HepG2 (cell line): ENCODE measurements at regions not wholly inside any gene's neighbourhood (a gene's known extent, or its start where the extent isn't known, plus 50 kb on each side); places are given as distances from the start of the nearest gene placed in this dataset.
A peak's percentile ranks its signal among the peaks of the same experiment; 100 is the strongest.

ENCODE experiments used
- ATAC-seq: fragments of 200-7000 bp; cut with Tn5 transposase; 3 replicates; pipeline ENCODE4 v1.9.1; 2020; ENCODE audit warnings: mild to moderate bottlenecking, moderate library complexity
- BruUV-seq: library from RNA; stranded (reverse); fragments of 400-500 nt; replicated peaks from 2 replicates; lab custom pipeline; 2021; lab: Mats Ljungman, UMichigan
- CTCF ChIA-PET: fragments of 300-600 bp; formaldehyde crosslinking; extraction: SDS; loops from one replicate; lab custom pipeline; 2021; ENCODE audit warnings: low total read pairs, inconsistent platforms, low intra/inter-chr PET ratio; lab: Yijun Ruan, JAX
- POLR2A ChIA-PET: fragments of 350-600 bp; sonication (Branson Sonifier 250); formaldehyde crosslinking; loops from one replicate; lab custom pipeline; 2020; ENCODE audit warnings: antibody characterized with exemption, inconsistent platforms; lab: Yijun Ruan, JAX
- DNase-seq: peaks from one replicate; pipeline ENCODE4 v3.0.0-alpha.2; 2015; ENCODE audit warnings: low spot score
- FAIRE-seq: peaks from 3 replicates; lab custom pipeline; 2011; peaks lifted over from hg19 to GRCh38; lab: Jason Lieb, UNC
- H2AFZ ChIP-seq: one replicate; pipeline ENCODE4 v1.6.1; 2011; ENCODE audit warnings: low read length, inconsistent platforms
- H3K27ac ChIP-seq: fragments of 300-600 bp; 3 replicates; pipeline ENCODE4 v1.8.0; 2011; ENCODE audit warnings: mixed run types, mild to moderate bottlenecking, mixed read lengths, low read length, inconsistent platforms; ENCODE audit not compliant: insufficient read depth; ENCODE audit errors: extremely low read length
- H3K27me3 ChIP-seq, 2 experiments: fragments of 200-600 bp in 1 of 2; 2 replicates in 1 of 2; 3 replicates in 1 of 2; pipeline versions ENCODE4 v1.6.0 to v1.8.0; 2011; ENCODE audit warnings: low read length in 2 of 2, mild to moderate bottlenecking in 2 of 2, moderate library complexity in 2 of 2, inconsistent platforms in 1 of 2; ENCODE audit not compliant: insufficient read depth in 2 of 2, control insufficient read depth in 1 of 2
- H3K36me3 ChIP-seq, 2 experiments: fragments of 200-600 bp in 1 of 2; replicated peaks in 1 of 2; 2 replicates in 1 of 2; 3 replicates in 1 of 2; pipeline versions ENCODE4 v1.5.1 to v1.8.0; 2011; ENCODE audit warnings: low read length in 2 of 2, inconsistent platforms in 1 of 2; ENCODE audit not compliant: insufficient read depth in 2 of 2, control insufficient read depth in 1 of 2
- H3K4me1 ChIP-seq: 2 replicates; pipeline ENCODE4 v1.5.1; 2012; ENCODE audit warnings: low read length, inconsistent platforms; ENCODE audit not compliant: insufficient read depth
- H3K4me2 ChIP-seq: 2 replicates; pipeline ENCODE4 v1.6.0; 2011; ENCODE audit warnings: low read depth, low read length, inconsistent platforms
- H3K4me3 ChIP-seq, 3 experiments: fragments of 200-600 bp in 1 of 3; sonication (generic), shearing (Covaris generic) in 1 of 3; replicated peaks in 1 of 3; 2 replicates each; pipeline ENCODE4 v1.5.1; 2011 to 2016; ENCODE audit warnings: low read length in 3 of 3, inconsistent platforms in 2 of 3, low read depth in 2 of 3, mild to moderate bottlenecking in 2 of 3, control low read depth in 1 of 3, mixed read lengths in 1 of 3; ENCODE audit not compliant: insufficient read depth in 1 of 3
- H3K79me2 ChIP-seq: one replicate; pipeline ENCODE4 v1.6.1; 2011; ENCODE audit warnings: low read length, inconsistent platforms; ENCODE audit not compliant: insufficient read depth
- H3K9ac ChIP-seq: 2 replicates; pipeline ENCODE4 v1.6.0; 2011; ENCODE audit warnings: mild to moderate bottlenecking, low read depth, low read length, inconsistent platforms; ENCODE audit not compliant: insufficient read depth
- H3K9me3 ChIP-seq: 2 replicates; pipeline ENCODE4 v1.5.1; 2012; ENCODE audit warnings: mild to moderate bottlenecking, low read length
- H4K20me1 ChIP-seq: 2 replicates; pipeline ENCODE4 v1.6.0; 2011; ENCODE audit warnings: inconsistent platforms, mild to moderate bottlenecking, low read length, moderate library complexity; ENCODE audit not compliant: insufficient read depth
- ARNT ChIP-seq: fragments of 450-650 bp; IDR thresholded peaks from 2 replicates; pipeline ENCODE4 v1.6.1; 2017
- ASH2L ChIP-seq: fragments of 300-600, 200-600 bp; sonication (generic); IDR thresholded peaks from 2 replicates; pipeline ENCODE4 v1.7.0; 2017; ENCODE audit warnings: low read depth, mild to moderate bottlenecking, moderate library complexity, mixed read lengths, low read length; ENCODE audit not compliant: insufficient read length
- FLYWCH1 ChIP-seq: sonication (generic); formaldehyde crosslinking; IDR thresholded peaks from 2 replicates; pipeline ENCODE4 v1.8.1; 2023; ENCODE audit warnings: mild to moderate bottlenecking, missing genetic modification reagents
- FOXA1 ChIP-seq, 2 experiments: fragments of 450-650 bp in 1 of 2; sonication (generic) in 1 of 2; formaldehyde crosslinking in 1 of 2; IDR thresholded peaks; 2 replicates each; pipeline versions ENCODE4 v1.4.0 to v1.6.1; 2016 to 2020; ENCODE audit warnings: missing genetic modification reagents in 1 of 2
- HNF4A ChIP-seq: sonication (generic); formaldehyde crosslinking; IDR thresholded peaks from 2 replicates; pipeline ENCODE4 v1.4.0; 2020; ENCODE audit warnings: missing genetic modification reagents
- MEIS2 ChIP-seq: sonication (generic); formaldehyde crosslinking; IDR thresholded peaks from 2 replicates; pipeline ENCODE4 v1.9.0; 2021; ENCODE audit warnings: mild to moderate bottlenecking, missing genetic modification reagents
- NRL ChIP-seq: sonication (generic); formaldehyde crosslinking; IDR thresholded peaks from 2 replicates; pipeline ENCODE4 v1.5.0; 2020; ENCODE audit warnings: missing genetic modification reagents, mild to moderate bottlenecking, moderate library complexity, borderline replicate concordance
- SMARCE1 ChIP-seq: fragments of 450-650 bp; IDR thresholded peaks from 2 replicates; pipeline ENCODE4 v1.6.1; 2017; ENCODE audit warnings: borderline replicate concordance
- SNAI1 ChIP-seq: sonication (generic); formaldehyde crosslinking; IDR thresholded peaks from 2 replicates; pipeline ENCODE4 v1.5.0; 2020; ENCODE audit warnings: mild to moderate bottlenecking, missing genetic modification reagents, borderline replicate concordance
- THYN1 ChIP-seq: sonication (generic); formaldehyde crosslinking; IDR thresholded peaks from 2 replicates; pipeline ENCODE4 v1.8.1; 2023; ENCODE audit warnings: low read depth, mild to moderate bottlenecking, moderate library complexity, missing genetic modification reagents, borderline replicate concordance
- ZNF12 ChIP-seq: sonication (generic); formaldehyde crosslinking; IDR thresholded peaks from 2 replicates; pipeline ENCODE4 v1.5.0; 2020; ENCODE audit warnings: missing genetic modification reagents
- ZNF234 ChIP-seq: sonication (generic); formaldehyde crosslinking; conservative IDR thresholded peaks from 2 replicates; pipeline ENCODE4 v1.5.1; 2020; ENCODE audit warnings: mild to moderate bottlenecking, missing genetic modification reagents
- ZNF235 ChIP-seq: sonication (generic); formaldehyde crosslinking; IDR thresholded peaks from 2 replicates; pipeline ENCODE4 v1.8.1; 2023; ENCODE audit warnings: mild to moderate bottlenecking, missing genetic modification reagents, borderline replicate concordance
- ZNF354B ChIP-seq: sonication (generic); formaldehyde crosslinking; IDR thresholded peaks from 2 replicates; pipeline ENCODE4 v1.8.0; 2022; ENCODE audit warnings: mild to moderate bottlenecking, missing genetic modification reagents
- ZNF558 ChIP-seq: sonication (generic); formaldehyde crosslinking; IDR thresholded peaks from 2 replicates; pipeline ENCODE4 v1.9.0; 2022; ENCODE audit warnings: mild to moderate bottlenecking, missing genetic modification reagents, borderline replicate concordance
- ZSCAN21 ChIP-seq: sonication (generic); formaldehyde crosslinking; IDR thresholded peaks from 2 replicates; pipeline ENCODE4 v1.8.0; 2022; ENCODE audit warnings: mild to moderate bottlenecking, missing genetic modification reagents, moderate library complexity, borderline replicate concordance
- WGBS: methylation state at CpG from one replicate; pipeline ENCODE4 v1.1.6; 2017; ENCODE audit warnings: low lambda C conversion rate; 5-methylcytosine and 5-hydroxymethylcytosine counted together
- in situ Hi-C: cut with HindIII; loops from 2 replicates; pipeline ENCODE4 v1.10.0; 2017; ENCODE audit warnings: low pct_unique_long_range_greater_than_20kb; ENCODE audit not compliant: extremely low pct_ligation_motif_present
- intact Hi-C: fragments of 100-400 bp; cut with micrococcal nuclease; formaldehyde crosslinking; loops from one replicate; pipeline ENCODE4 v1.10.0; 2022; ENCODE audit not compliant: unreplicated experiment
- TF ChIP-seq, protein P1 (sequence below): IDR thresholded peaks from 2 replicates; pipeline ENCODE4 v1.6.1; 2016; ENCODE audit warnings: low read depth
- TF ChIP-seq, protein P2 (sequence below): sonication (generic); formaldehyde crosslinking; IDR thresholded peaks from 2 replicates; pipeline ENCODE4 v1.4.0; 2020; ENCODE audit warnings: missing genetic modification reagents

- no peaks in the 10 kb centered on the region for H3K4me1 ChIP-seq
- H4K20me1 ChIP-seq = no peaks in the 10 kb centered on the region
- no peak for TF ChIP-seq ZSCAN21 (CRISPR knock-in tag)
- TF ChIP-seq FOXA1 (IDR thresholded peaks at IDR 0.05) = no peak
- 0 out of 2 replicates have a peak, but pooled peaks have one; percentile 7 for TF ChIP-seq FOXA1 (CRISPR knock-in tag; IDR thresholded peaks at IDR 0.05)
- TF ChIP-seq, all 625 proteins: peak for 1
- WGBS = 1% methylated on average over 2 of the region's 2 CpGs
- in situ Hi-C loops = no loop called here
- Histone ChIP-seq H3K79me2 (no peaks in the 10 kb centered on the region), H3K36me3 (no peaks in the 10 kb centered on the region), H3K9me3 (no peaks in the 10 kb centered on the region), H3K27me3 (no peaks in the 10 kb centered on the region), H3K9ac (no peak overlapping the region), H3K4me3 (no peak overlapping the region), H2AFZ (no peak overlapping the region), H3K27ac (no peak overlapping the region), H3K4me2 (no peak overlapping the region)
- no TSS peak for BruUV-seq
- FAIRE-seq (no peak), DNase-seq (no peak), ATAC-seq (no peak)
- CTCF ChIA-PET = no interaction called here
- intact Hi-C loops = no loop called here
- POLR2A ChIA-PET = no interaction called here
Measured at GRCh38 chr2:145141981-145142380, 622.1 kb upstream of the ZEB2 start.

DNA sequence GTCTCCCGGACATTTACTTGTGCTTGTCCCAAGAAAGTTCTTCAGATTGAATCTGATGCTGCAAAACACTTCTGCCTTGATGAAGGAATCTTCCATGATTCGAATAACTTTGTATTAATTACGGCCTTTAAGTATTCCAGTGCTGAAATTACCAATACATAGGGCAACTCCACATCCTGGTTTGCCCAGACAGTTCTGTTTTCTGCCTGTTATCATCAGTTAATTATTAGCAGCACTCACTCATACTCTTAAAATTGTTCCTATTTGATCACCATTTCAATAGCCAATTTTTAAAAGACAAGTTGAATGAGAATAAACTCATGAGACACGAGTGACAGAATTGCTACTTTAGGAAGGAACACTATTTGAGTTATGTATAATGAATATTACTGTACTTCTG lies 620.7 kb upstream of the ZEB2 start:
- no peak for ATAC-seq
- no peak for DNase-seq
- no peak for TF ChIP-seq SMARCE1
- no peak for TF ChIP-seq ZNF234 (CRISPR knock-in tag)
- no peak for TF ChIP-seq ZNF558 (CRISPR knock-in tag)
- TF ChIP-seq ZNF235 (CRISPR knock-in tag) = no peak
- no peak for TF ChIP-seq ZNF354B
- no peak for TF ChIP-seq HNF4A (CRISPR knock-in tag)
- TF ChIP-seq ARNT = no peak
- TF ChIP-seq, protein P1, sequence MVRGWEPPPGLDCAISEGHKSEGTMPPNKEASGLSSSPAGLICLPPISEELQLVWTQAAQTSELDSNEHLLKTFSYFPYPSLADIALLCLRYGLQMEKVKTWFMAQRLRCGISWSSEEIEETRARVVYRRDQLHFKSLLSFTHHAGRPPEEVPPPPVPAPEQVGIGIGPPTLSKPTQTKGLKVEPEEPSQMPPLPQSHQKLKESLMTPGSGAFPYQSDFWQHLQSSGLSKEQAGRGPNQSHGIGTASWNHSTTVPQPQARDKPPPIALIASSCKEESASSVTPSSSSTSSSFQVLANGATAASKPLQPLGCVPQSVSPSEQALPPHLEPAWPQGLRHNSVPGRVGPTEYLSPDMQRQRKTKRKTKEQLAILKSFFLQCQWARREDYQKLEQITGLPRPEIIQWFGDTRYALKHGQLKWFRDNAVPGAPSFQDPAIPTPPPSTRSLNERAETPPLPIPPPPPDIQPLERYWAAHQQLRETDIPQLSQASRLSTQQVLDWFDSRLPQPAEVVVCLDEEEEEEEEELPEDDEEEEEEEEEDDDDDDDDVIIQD (CRISPR knock-in tag) = no peak
- TF ChIP-seq, protein P2, sequence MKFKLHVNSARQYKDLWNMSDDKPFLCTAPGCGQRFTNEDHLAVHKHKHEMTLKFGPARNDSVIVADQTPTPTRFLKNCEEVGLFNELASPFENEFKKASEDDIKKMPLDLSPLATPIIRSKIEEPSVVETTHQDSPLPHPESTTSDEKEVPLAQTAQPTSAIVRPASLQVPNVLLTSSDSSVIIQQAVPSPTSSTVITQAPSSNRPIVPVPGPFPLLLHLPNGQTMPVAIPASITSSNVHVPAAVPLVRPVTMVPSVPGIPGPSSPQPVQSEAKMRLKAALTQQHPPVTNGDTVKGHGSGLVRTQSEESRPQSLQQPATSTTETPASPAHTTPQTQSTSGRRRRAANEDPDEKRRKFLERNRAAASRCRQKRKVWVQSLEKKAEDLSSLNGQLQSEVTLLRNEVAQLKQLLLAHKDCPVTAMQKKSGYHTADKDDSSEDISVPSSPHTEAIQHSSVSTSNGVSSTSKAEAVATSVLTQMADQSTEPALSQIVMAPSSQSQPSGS (CRISPR knock-in tag) = no peak
- TF ChIP-seq ASH2L = no peak
- no peak for TF ChIP-seq MEIS2 (CRISPR knock-in tag)
- no peak for TF ChIP-seq THYN1 (CRISPR knock-in tag)
- no peak for TF ChIP-seq FLYWCH1 (CRISPR knock-in tag)
- TF ChIP-seq SNAI1 (CRISPR knock-in tag) = no peak
- no peak for TF ChIP-seq ZNF12 (CRISPR knock-in tag)
- no peak for TF ChIP-seq NRL

More for the DNA sequence above, 620.7 kb upstream of the ZEB2 start:
- Histone ChIP-seq H3K4me1 (no peaks in the 10 kb centered on the region), H3K9ac (no peak overlapping the region), H3K9me3 (no peaks in the 10 kb centered on the region), H3K27ac (no peak overlapping the region), H3K36me3 (no peaks in the 10 kb centered on the region), H2AFZ (no peak overlapping the region), H4K20me1 (no peaks in the 10 kb centered on the region), H3K79me2 (no peaks in the 10 kb centered on the region), H3K4me2 (no peak overlapping the region), H3K4me3 (no peak overlapping the region), H3K27me3 (no peaks in the 10 kb centered on the region)
- no peak for FAIRE-seq
- intact Hi-C loops (no loop called here), in situ Hi-C loops (no loop called here)
- 1% methylated on average over 4 of the region's 4 CpGs for WGBS
- BruUV-seq = no TSS peak
- ChIA-PET CTCF (no interaction called here), POLR2A (no interaction called here)
